ENCODE measurements at regions not wholly inside any gene's neighbourhood (a gene's known extent, or its start where the extent isn't known, plus 50 kb on each side); places are given as distances from the start of the nearest gene placed in this dataset.

GRCh38 chr12:111031916-111032590 lies 111.7 kb upstream of the MYL2 start (continued):
- TF ChIP-seq E2F6 (IDR thresholded peaks at IDR 0.05) (no peak), BRCA1 (IDR thresholded peaks at IDR 0.05; ENCODE audit: low read depth, low read length) (no peak), GABPA (IDR thresholded peaks at IDR 0.05; ENCODE audit: borderline replicate concordance, insufficient read depth, low read length) (no peak), CBX5 (IDR thresholded peaks at IDR 0.05; ENCODE audit: low read depth, low read length) (no peak), JUN (IDR thresholded peaks at IDR 0.05; ENCODE audit: low read depth, low read length) (no peak)
